H1 (cell line): ENCODE measurements at regions not wholly inside any gene's neighbourhood (a gene's known extent, or its start where the extent isn't known, plus 50 kb on each side); places are given as distances from the start of the nearest gene placed in this dataset.

Experiments used
- CTCF ChIA-PET: fragments of 300-600 bp; sonication (Branson Sonifier 250); formaldehyde crosslinking; loops from one replicate; lab custom pipeline; 2021; ENCODE audit not compliant: partially characterized antibody; lab: Charles Lee
- POLR2A ChIA-PET: fragments of 300-600 bp; sonication (Branson Sonifier 250); formaldehyde crosslinking; loops from one replicate; lab custom pipeline; 2021; ENCODE audit warnings: inconsistent platforms; ENCODE audit not compliant: partially characterized antibody; lab: Charles Lee
- DNase-seq, 2 experiments: peaks; one replicate each; pipeline versions ENCODE4 v3.0.0 to v3.0.0-alpha.2; 2010 to 2022; ENCODE audit warnings: low spot score in 2 of 2, low read depth in 1 of 2, mixed read lengths in 1 of 2
- FAIRE-seq: peaks from 2 replicates; lab custom pipeline; 2011; peaks lifted over from hg19 to GRCh38; lab: Jason Lieb, UNC
- H2AFZ ChIP-seq: 2 replicates; pipeline ENCODE4 v1.8.1; 2012; ENCODE audit warnings: low read length, inconsistent platforms
- H2AK5ac ChIP-seq: 2 replicates; pipeline ENCODE4 v1.6.1; 2013; ENCODE audit warnings: low read depth, low read length
- H2BK120ac ChIP-seq: replicated peaks from 2 replicates; pipeline ENCODE3; 2013; ENCODE audit warnings: low read depth, low read length, inconsistent platforms
- H2BK12ac ChIP-seq: 2 replicates; pipeline ENCODE4 v1.6.1; 2013; ENCODE audit warnings: low read depth, low read length
- H2BK15ac ChIP-seq: 2 replicates; pipeline ENCODE4 v1.6.1; 2013; ENCODE audit warnings: low read length
- H2BK20ac ChIP-seq: 2 replicates; pipeline ENCODE4 v1.6.1; 2013; ENCODE audit warnings: low read length
- H2BK5ac ChIP-seq: 2 replicates; pipeline ENCODE4 v1.6.1; 2013; ENCODE audit warnings: low read depth, low read length
- H3K14ac ChIP-seq: 2 replicates; pipeline ENCODE4 v1.6.1; 2013; ENCODE audit warnings: inconsistent platforms; ENCODE audit not compliant: insufficient read length
- H3K18ac ChIP-seq: 2 replicates; pipeline ENCODE4 v1.6.1; 2013; ENCODE audit warnings: low read length; ENCODE audit errors: extremely low read depth
- H3K23ac ChIP-seq: 2 replicates; pipeline ENCODE4 v1.6.1; 2013; ENCODE audit warnings: inconsistent platforms; ENCODE audit not compliant: insufficient read length
- H3K23me2 ChIP-seq: 2 replicates; pipeline ENCODE4 v1.6.1; 2013; ENCODE audit warnings: low read depth, low read length
- H3K27ac ChIP-seq: 2 replicates; pipeline ENCODE4 v1.6.1; 2011; ENCODE audit warnings: low read depth, low read length, inconsistent platforms
- H3K27me3 ChIP-seq, 4 experiments: replicated peaks in 1 of 4; 1 replicate in 1 of 4; 2 replicates in 3 of 4; pipeline versions ENCODE4 v1.6.1 to v1.8.1; 2011 to 2013; ENCODE audit warnings: low read length in 3 of 4, mild to moderate bottlenecking in 3 of 4, inconsistent platforms in 2 of 4, mixed read lengths in 2 of 4, moderate library complexity in 1 of 4; ENCODE audit not compliant: control insufficient read depth in 3 of 4, insufficient read depth in 3 of 4; ENCODE audit errors: extremely low read depth in 1 of 4
- H3K36me3 ChIP-seq, 4 experiments: 2 replicates each; pipeline versions ENCODE4 v1.6.1 to v1.8.1; 2011 to 2013; ENCODE audit warnings: mild to moderate bottlenecking in 4 of 4, low read length in 3 of 4, moderate library complexity in 2 of 4, control low read depth in 1 of 4, inconsistent platforms in 1 of 4; ENCODE audit not compliant: insufficient read depth in 4 of 4, control insufficient read depth in 2 of 4
- H3K4ac ChIP-seq: replicated peaks from 2 replicates; pipeline ENCODE3; 2013; ENCODE audit warnings: low read length, low read depth, mixed read lengths, inconsistent platforms; ENCODE audit not compliant: insufficient read length
- H3K4me1 ChIP-seq, 4 experiments: replicated peaks in 1 of 4; 1 replicate in 1 of 4; 2 replicates in 3 of 4; pipeline versions ENCODE4 v1.6.1 to v1.8.1; 2011 to 2013; ENCODE audit warnings: low read length in 3 of 4, inconsistent platforms in 2 of 4, mixed read lengths in 1 of 4; ENCODE audit not compliant: insufficient read depth in 4 of 4, control insufficient read depth in 3 of 4
- H3K4me2 ChIP-seq, 2 experiments: 2 replicates each; pipeline versions ENCODE4 v1.6.1 to v1.8.1; 2011 to 2013; ENCODE audit warnings: low read depth in 2 of 2, low read length in 2 of 2, control low read depth in 1 of 2, inconsistent platforms in 1 of 2, mild to moderate bottlenecking in 1 of 2; ENCODE audit not compliant: insufficient read depth in 1 of 2
- H3K4me3 ChIP-seq, 4 experiments: fragments of 200-600, 300-600 bp in 1 of 4; sonication (generic), shearing (Covaris generic), sonication (Bioruptor Twin) in 1 of 4; 2 replicates each; pipeline versions ENCODE4 v1.5.1 to v1.8.1; 2011 to 2016; ENCODE audit warnings: low read length in 4 of 4, low read depth in 3 of 4, control low read depth in 2 of 4, inconsistent platforms in 2 of 4, mild to moderate bottlenecking in 2 of 4, mixed read lengths in 1 of 4, moderate library complexity in 1 of 4; ENCODE audit not compliant: insufficient read depth in 2 of 4; ENCODE audit errors: extremely low read depth in 1 of 4
- H3K56ac ChIP-seq: replicated peaks from 2 replicates; pipeline ENCODE3; 2013; ENCODE audit warnings: low read depth, mild to moderate bottlenecking, mixed read lengths, low read length, inconsistent platforms; ENCODE audit not compliant: insufficient read length
- H3K79me1 ChIP-seq: 2 replicates; pipeline ENCODE4 v1.6.1; 2013; ENCODE audit warnings: low read depth, low read length, control low read depth
- H3K79me2 ChIP-seq, 2 experiments: 2 replicates each; pipeline versions ENCODE4 v1.6.1 to v1.8.1; 2012 to 2013; ENCODE audit warnings: low read length in 2 of 2, mild to moderate bottlenecking in 2 of 2, inconsistent platforms in 1 of 2; ENCODE audit not compliant: insufficient read depth in 2 of 2, control insufficient read depth in 1 of 2
- H3K9ac ChIP-seq, 4 experiments: replicated peaks in 1 of 4; 1 replicate in 1 of 4; 2 replicates in 3 of 4; pipeline versions ENCODE4 v1.6.1 to v1.8.1; 2011 to 2013; ENCODE audit warnings: low read depth in 3 of 4, low read length in 3 of 4, control low read depth in 2 of 4, mild to moderate bottlenecking in 2 of 4, moderate library complexity in 2 of 4, inconsistent platforms in 1 of 4; ENCODE audit errors: extremely low read depth in 1 of 4
- H3K9me3 ChIP-seq, 2 experiments: 2 replicates each; pipeline versions ENCODE4 v1.6.1 to v1.8.1; 2012 to 2013; ENCODE audit warnings: mild to moderate bottlenecking in 2 of 2, moderate library complexity in 2 of 2, control low read depth in 1 of 2, inconsistent platforms in 1 of 2, low read depth in 1 of 2, low read length in 1 of 2, mixed read lengths in 1 of 2; ENCODE audit not compliant: insufficient read depth in 2 of 2
- H4K20me1 ChIP-seq, 2 experiments: replicated peaks in 1 of 2; 2 replicates each; pipeline versions ENCODE3 to v1.8.1; 2011 to 2013; ENCODE audit warnings: inconsistent platforms in 2 of 2, low read length in 2 of 2, mild to moderate bottlenecking in 1 of 2; ENCODE audit not compliant: insufficient read depth in 2 of 2, control insufficient read depth in 1 of 2
- H4K5ac ChIP-seq: 2 replicates; pipeline ENCODE4 v1.6.1; 2013; ENCODE audit warnings: low read length, low read depth, mixed read lengths, inconsistent platforms; ENCODE audit not compliant: insufficient read length
- H4K8ac ChIP-seq: 2 replicates; pipeline ENCODE4 v1.8.0; 2013; ENCODE audit warnings: mild to moderate bottlenecking, moderate library complexity, low read length, inconsistent platforms; ENCODE audit not compliant: insufficient read depth; ENCODE audit errors: extremely low read depth
- H4K91ac ChIP-seq: replicated peaks from 2 replicates; pipeline ENCODE3; 2013; ENCODE audit warnings: low read length, mixed read lengths, inconsistent platforms; ENCODE audit not compliant: insufficient read length
- EP300 ChIP-seq, 2 experiments: IDR thresholded peaks; 1 replicate in 1 of 2; 2 replicates in 1 of 2; pipeline ENCODE4 v1.6.1; 2011 to 2012; ENCODE audit warnings: low read depth in 2 of 2, low read length in 2 of 2, mild to moderate bottlenecking in 2 of 2, borderline replicate concordance in 1 of 2, inconsistent platforms in 1 of 2, moderate library complexity in 1 of 2
- WGBS, 2 experiments: shearing (Covaris generic) in 1 of 2; methylation state at CpG; one replicate each; pipeline versions ENCODE4 v1.1.6 to v1.1.7; 2013 to 2015; ENCODE audit warnings: low lambda C conversion rate in 2 of 2, mixed read lengths in 2 of 2, inconsistent platforms in 1 of 2, low coverage in 1 of 2, missing lambda C conversion rate in 1 of 2; ENCODE audit not compliant: insufficient replicate concordance in 2 of 2, insufficient coverage in 1 of 2, insufficient read length in 1 of 2; ENCODE audit errors: extremely low coverage in 1 of 2, missing lambda C conversion rate in 1 of 2; 5-methylcytosine and 5-hydroxymethylcytosine counted together

DNA sequence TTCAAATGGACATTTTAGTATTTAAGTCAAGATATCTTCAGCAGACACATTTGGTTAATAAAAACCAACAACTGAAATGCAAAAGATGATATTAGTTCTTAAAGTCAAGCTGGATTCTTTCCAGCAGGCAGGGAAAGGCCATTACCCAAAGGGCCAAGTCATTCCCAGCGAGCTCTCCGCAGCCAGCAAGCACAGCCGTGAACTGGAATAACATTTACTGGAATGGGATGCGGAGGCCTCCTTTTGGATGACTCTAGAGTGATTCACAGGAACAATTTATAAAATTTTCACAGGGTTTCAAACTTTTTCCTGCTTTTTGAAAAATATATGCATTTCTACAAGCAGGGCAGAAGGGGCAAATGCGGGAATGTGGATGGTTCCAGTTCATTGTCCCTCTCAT, 76.6 kb upstream of the DAB2 start:
- H3K79me2 ChIP-seq = no peaks in the 10 kb centered on the region
- no peaks in the 10 kb centered on the region for H3K9me3 ChIP-seq
- H2AFZ ChIP-seq = no peak overlapping the region
- H2BK12ac ChIP-seq = no peak overlapping the region
- no peaks in the 10 kb centered on the region for H3K27me3 ChIP-seq
- H3K23me2 ChIP-seq = no peaks in the 10 kb centered on the region
- H3K4me3 ChIP-seq = no peak overlapping the region
- WGBS, 2 experiments = 96% methylated on average over 5 of the region's 5 CpGs; no CpG with 5 or more reads in 1 of the 2 experiments
- H2BK5ac ChIP-seq = no peak overlapping the region
- no peak overlapping the region for H4K5ac ChIP-seq
- H3K4me2 ChIP-seq = no peak overlapping the region
- no peaks in the 10 kb centered on the region for H3K79me1 ChIP-seq
- POLR2A ChIA-PET = no interaction called here
- no peaks in the 10 kb centered on the region for H4K20me1 ChIP-seq
- H3K14ac ChIP-seq = no peak overlapping the region
- H3K27ac ChIP-seq = no peak overlapping the region
- H2AK5ac ChIP-seq = no peak overlapping the region
- H3K23ac ChIP-seq = no peak overlapping the region
- H4K91ac ChIP-seq = no peak overlapping the region
- H3K4ac ChIP-seq = no peak overlapping the region
- TF ChIP-seq EP300 (IDR thresholded peaks at IDR 0.05; ENCODE audit: borderline replicate concordance in 1 of 2, low read depth in 2 of 2, low read length in 2 of 2) = no peak
- FAIRE-seq (no peak), DNase-seq (no peak)
- H2BK20ac ChIP-seq = no peak overlapping the region
- no peaks in the 10 kb centered on the region for H3K36me3 ChIP-seq
- H3K18ac ChIP-seq = no peak overlapping the region
- no peak overlapping the region for H3K9ac ChIP-seq
- H4K8ac ChIP-seq = no peak overlapping the region
- no peaks in the 10 kb centered on the region for H3K4me1 ChIP-seq
- H2BK15ac ChIP-seq = no peak overlapping the region
- CTCF ChIA-PET = interaction anchor here (0.6 to 2.1 kb wide), 4 partner anchors 11 to 551 kb away, joined by 3 to 8 read pairs (median 3); no protein-coding TSS in a partner anchor
- H3K56ac ChIP-seq = no peak overlapping the region
- no peak overlapping the region for H2BK120ac ChIP-seq
